Mesothelial cell of epicardium (in vitro differentiated cells): ENCODE measurements at regions not wholly inside any gene's neighbourhood (a gene's known extent, or its start where the extent isn't known, plus 50 kb on each side); places are given as distances from the start of the nearest gene placed in this dataset.

Source experiments
- DNase-seq, 2 experiments: peaks; one replicate each; pipeline ENCODE4 v3.0.0; 2021; ENCODE audit warnings: low spot score in 2 of 2; ENCODE audit not compliant: unreplicated experiment in 2 of 2
- H3K27ac Mint-ChIP-seq: 2 replicates; pipeline ENCODE4 v1.8.0; 2021; ENCODE audit warnings: mixed read lengths
- H3K27me3 Mint-ChIP-seq: 2 replicates; pipeline ENCODE4 v1.8.0; 2021; ENCODE audit warnings: low read depth, mixed read lengths
- H3K36me3 Mint-ChIP-seq: 2 replicates; pipeline ENCODE4 v1.8.0; 2021; ENCODE audit warnings: mixed read lengths
- H3K4me1 Mint-ChIP-seq: 2 replicates; pipeline ENCODE4 v1.8.0; 2021; ENCODE audit warnings: mixed read lengths
- H3K4me3 Mint-ChIP-seq: 2 replicates; pipeline ENCODE4 v1.8.0; 2021; ENCODE audit warnings: mild to moderate bottlenecking, moderate library complexity, mixed read lengths
- H3K9me3 Mint-ChIP-seq: 2 replicates; pipeline ENCODE4 v1.8.0; 2021; ENCODE audit warnings: mixed read lengths
- TF ChIP-seq, protein P1 (sequence below): fragments of 200-600 bp; sonication (generic); IDR thresholded peaks from one replicate; pipeline ENCODE4 v1.5.0; 2021; ENCODE audit warnings: antibody characterized with exemption; ENCODE audit not compliant: unreplicated experiment

DNA sequence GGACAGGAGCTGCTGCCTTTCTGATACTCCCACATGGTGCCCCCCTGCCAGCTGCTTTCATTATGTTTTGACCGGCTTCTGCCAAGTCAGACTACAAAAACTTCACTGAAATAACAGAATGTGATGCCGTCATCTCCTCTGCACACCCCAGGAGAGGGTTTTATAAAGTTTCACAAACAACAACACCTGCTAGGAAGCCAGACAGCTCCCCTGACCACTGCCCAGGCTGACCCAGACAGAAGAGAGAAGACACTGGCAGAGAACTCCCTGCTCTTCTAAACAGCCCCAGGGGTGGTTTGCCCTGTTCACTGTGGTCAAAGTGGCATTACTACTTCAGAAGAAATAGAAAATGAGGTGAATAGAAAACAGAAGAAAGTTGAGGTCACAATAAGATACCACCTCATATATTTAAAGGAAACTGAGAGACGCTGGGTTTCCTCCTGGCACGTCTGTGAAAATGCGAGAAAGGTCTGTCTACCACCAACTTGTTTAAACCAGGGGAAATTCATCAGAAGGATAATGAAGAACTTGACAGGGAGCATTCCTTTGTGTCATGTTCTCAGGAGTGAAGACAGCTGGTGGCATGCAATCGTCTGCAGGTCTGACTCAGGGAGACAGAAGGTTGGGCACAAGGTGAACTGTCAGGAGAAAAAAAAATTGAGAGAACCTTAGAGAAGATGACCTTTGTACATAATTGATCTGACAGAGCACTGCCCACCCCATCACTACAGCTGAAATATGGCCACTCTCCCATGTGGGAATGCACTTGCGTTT is 119.0 kb upstream of the NFIA start:
- Mint-ChIP-seq H3K36me3 (peaks cover 34% of the 10 kb centered on the region), H3K27ac (peak overlapping the region; percentile 71), H3K4me3 (no peak overlapping the region), H3K4me1 (peaks cover 34% of the 10 kb centered on the region), H3K9me3 (peaks cover 30% of the 10 kb centered on the region), H3K27me3 (no peaks in the 10 kb centered on the region)
- TF ChIP-seq, protein P1, sequence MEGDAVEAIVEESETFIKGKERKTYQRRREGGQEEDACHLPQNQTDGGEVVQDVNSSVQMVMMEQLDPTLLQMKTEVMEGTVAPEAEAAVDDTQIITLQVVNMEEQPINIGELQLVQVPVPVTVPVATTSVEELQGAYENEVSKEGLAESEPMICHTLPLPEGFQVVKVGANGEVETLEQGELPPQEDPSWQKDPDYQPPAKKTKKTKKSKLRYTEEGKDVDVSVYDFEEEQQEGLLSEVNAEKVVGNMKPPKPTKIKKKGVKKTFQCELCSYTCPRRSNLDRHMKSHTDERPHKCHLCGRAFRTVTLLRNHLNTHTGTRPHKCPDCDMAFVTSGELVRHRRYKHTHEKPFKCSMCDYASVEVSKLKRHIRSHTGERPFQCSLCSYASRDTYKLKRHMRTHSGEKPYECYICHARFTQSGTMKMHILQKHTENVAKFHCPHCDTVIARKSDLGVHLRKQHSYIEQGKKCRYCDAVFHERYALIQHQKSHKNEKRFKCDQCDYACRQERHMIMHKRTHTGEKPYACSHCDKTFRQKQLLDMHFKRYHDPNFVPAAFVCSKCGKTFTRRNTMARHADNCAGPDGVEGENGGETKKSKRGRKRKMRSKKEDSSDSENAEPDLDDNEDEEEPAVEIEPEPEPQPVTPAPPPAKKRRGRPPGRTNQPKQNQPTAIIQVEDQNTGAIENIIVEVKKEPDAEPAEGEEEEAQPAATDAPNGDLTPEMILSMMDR, result no peak
- no peak for DNase-seq

DNA sequence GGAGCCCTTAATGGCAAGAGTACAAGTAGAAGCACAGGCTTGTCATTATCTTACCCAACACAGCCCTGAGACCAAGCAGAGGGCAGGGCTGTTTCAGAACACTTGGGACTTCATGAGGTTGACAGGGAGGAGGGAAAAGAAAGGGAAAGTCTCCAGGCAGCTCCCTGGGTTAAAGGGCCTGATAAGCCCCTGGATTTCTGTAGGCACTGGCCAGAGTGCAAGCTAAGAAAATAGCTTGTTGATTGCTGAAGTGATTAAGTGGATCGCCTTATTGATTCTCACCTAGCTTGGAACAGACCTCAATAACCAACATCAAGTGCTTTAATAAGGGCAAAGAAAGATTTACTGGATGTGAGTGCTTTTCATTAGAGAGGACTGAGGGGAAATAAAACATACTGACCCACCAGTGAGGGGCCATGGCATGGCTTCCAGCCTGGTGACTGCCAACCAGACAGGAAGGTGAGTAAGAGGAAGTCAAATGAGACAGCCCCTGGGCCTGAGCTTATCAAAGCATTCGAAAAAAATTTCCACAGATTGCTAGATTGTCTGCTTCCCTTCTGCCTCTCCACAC is 121.4 kb upstream of the NFIA start:
- H3K27me3 Mint-ChIP-seq, result no peaks in the 10 kb centered on the region
- H3K27ac Mint-ChIP-seq, result no peak overlapping the region
- TF ChIP-seq, protein P1, result no peak
- peaks cover 42% of the 10 kb centered on the region for H3K4me1 Mint-ChIP-seq
- DNase-seq, result no peak
- H3K4me3 Mint-ChIP-seq, result no peak overlapping the region
- peaks cover 18% of the 10 kb centered on the region for H3K9me3 Mint-ChIP-seq
- peaks cover 24% of the 10 kb centered on the region for H3K36me3 Mint-ChIP-seq

DNA sequence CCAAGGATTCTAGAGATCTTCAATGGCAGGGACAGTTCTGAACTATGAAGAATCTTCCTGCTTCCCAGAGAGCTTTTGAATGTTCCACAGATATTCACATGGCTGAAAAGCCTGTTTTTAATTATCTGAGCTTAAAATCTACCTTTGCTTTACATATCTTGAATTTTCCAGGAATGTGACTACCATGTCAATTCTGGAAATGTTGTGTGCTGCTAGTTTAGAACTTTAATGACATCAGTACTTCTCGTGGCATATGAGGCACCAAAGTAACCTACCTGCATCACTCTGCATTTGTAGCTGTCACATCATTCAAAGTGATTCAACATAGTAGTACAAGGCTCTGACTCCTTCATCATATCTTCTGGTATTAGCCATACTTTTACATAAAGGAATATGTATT is 122.7 kb upstream of the NFIA start:
- DNase-seq, result no peak
- no peaks in the 10 kb centered on the region for H3K27me3 Mint-ChIP-seq
- no peak overlapping the region for H3K4me3 Mint-ChIP-seq
- H3K4me1 Mint-ChIP-seq, result peaks cover 42% of the 10 kb centered on the region
- TF ChIP-seq, protein P1, result no peak
- H3K36me3 Mint-ChIP-seq, result peaks cover 21% of the 10 kb centered on the region
- H3K9me3 Mint-ChIP-seq, result peaks cover 16% of the 10 kb centered on the region
- no peak overlapping the region for H3K27ac Mint-ChIP-seq

DNA sequence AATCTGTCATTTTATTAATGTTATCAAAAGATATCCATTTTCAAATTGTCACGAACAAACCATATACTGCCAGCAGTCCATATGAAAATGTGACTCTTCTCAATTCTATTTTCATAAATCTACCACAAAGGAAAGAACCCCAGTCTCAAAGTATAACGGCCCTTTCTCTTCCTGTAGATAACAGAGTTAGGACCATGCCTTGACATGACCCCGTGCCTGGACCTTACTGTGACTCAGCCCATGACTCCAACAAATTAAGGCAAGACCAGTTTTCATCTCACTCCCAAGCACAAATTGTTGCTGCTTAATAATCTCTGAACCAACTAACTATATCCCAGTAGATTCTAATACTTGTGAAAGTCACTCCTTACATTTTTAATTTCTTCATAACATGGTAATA is 124.4 kb upstream of the NFIA start:
- Mint-ChIP-seq H3K4me1 (peaks cover 35% of the 10 kb centered on the region), H3K9me3 (peaks cover 7% of the 10 kb centered on the region), H3K27ac (no peak overlapping the region), H3K4me3 (no peak overlapping the region), H3K27me3 (no peaks in the 10 kb centered on the region), H3K36me3 (peaks cover 12% of the 10 kb centered on the region)
- TF ChIP-seq, protein P1, result no peak
- DNase-seq, result no peak

DNA sequence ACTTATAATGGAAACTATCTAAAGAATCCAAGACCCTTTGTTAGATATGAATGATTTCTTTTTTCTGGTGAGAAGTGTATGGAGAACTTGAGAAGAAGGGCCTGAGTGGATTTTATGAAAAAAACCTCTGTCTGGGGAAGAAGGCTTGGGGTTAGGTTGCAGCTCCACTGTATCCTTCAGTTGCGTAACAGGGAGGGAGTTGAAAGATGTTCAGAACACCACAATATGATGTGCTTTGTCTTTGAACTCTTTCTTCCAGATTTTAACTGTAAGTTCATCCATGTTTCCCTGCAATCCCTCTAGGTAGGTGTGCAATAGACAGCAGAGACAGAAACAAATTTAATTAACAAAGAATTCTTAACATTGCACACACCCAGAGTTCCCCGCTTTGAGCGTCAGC is 125.8 kb upstream of the NFIA start:
- no peak overlapping the region for H3K27ac Mint-ChIP-seq
- TF ChIP-seq, protein P1, result no peak
- H3K4me1 Mint-ChIP-seq, result peaks cover 25% of the 10 kb centered on the region
- no peak overlapping the region for H3K4me3 Mint-ChIP-seq
- no peaks in the 10 kb centered on the region for H3K27me3 Mint-ChIP-seq
- H3K9me3 Mint-ChIP-seq, result peaks cover 7% of the 10 kb centered on the region
- H3K36me3 Mint-ChIP-seq, result peaks cover 6% of the 10 kb centered on the region
- no peak for DNase-seq
